Fibroblast of lung (primary cell): ENCODE measurements at regions not wholly inside any gene's neighbourhood (a gene's known extent, or its start where the extent isn't known, plus 50 kb on each side); places are given as distances from the start of the nearest gene placed in this dataset.

ENCODE experiments used
- CTCF ChIP-seq, 2 donors: IDR thresholded peaks in 1 of 2; conservative IDR thresholded peaks in 1 of 2; 1 replicate in 1 of 2; 2 replicates in 1 of 2; pipeline ENCODE4 v1.5.1; 2011 to 2012; ENCODE audit warnings: low read length in 2 of 2, control low read depth in 1 of 2, inconsistent platforms in 1 of 2, low read depth in 1 of 2, mild to moderate bottlenecking in 1 of 2
- EZH2 ChIP-seq: IDR thresholded peaks from 2 replicates; pipeline ENCODE4 v1.5.1; 2012; ENCODE audit warnings: low read length, control low read depth, mild to moderate bottlenecking; ENCODE audit errors: missing control alignments

GRCh38 chr4:152110780-152111179 is 350.0 kb upstream of the GATB start:
- TF ChIP-seq CTCF (conservative IDR thresholded peaks at IDR 0.05 in 1 of 2, IDR thresholded peaks at IDR 0.05 in 1 of 2; ENCODE audit: low read depth in 1 of 2, low read length in 2 of 2) = no peak
- TF ChIP-seq EZH2 = no peak
